Stimulated activated naive CD8-positive, alpha-beta T cell treated with anti-CD3 and anti-CD28 coated beads, Interleukin-15, Interleukin-2, amounts not matched to agents 100 ng/mL and 50 ng/mL, for 24 hours (primary cell): ENCODE measurements at regions not wholly inside any gene's neighbourhood (a gene's known extent, or its start where the extent isn't known, plus 50 kb on each side); places are given as distances from the start of the nearest gene placed in this dataset.

Source experiments
- H3K27ac Mint-ChIP-seq: one replicate; pipeline ENCODE4 v1.8.0; 2021; ENCODE audit warnings: mild to moderate bottlenecking, mixed read lengths
- H3K27me3 Mint-ChIP-seq: one replicate; pipeline ENCODE4 v1.8.0; 2021; ENCODE audit warnings: mixed read lengths
- H3K36me3 Mint-ChIP-seq: one replicate; pipeline ENCODE4 v1.8.0; 2021; ENCODE audit warnings: low read depth, mixed read lengths
- H3K4me1 Mint-ChIP-seq: one replicate; pipeline ENCODE4 v1.8.0; 2021; ENCODE audit warnings: low read depth, mixed read lengths
- H3K4me3 Mint-ChIP-seq: one replicate; pipeline ENCODE4 v1.8.0; 2021; ENCODE audit warnings: mild to moderate bottlenecking, mixed read lengths
- H3K9me3 Mint-ChIP-seq: one replicate; pipeline ENCODE4 v1.8.0; 2021; ENCODE audit warnings: mixed read lengths

DNA sequence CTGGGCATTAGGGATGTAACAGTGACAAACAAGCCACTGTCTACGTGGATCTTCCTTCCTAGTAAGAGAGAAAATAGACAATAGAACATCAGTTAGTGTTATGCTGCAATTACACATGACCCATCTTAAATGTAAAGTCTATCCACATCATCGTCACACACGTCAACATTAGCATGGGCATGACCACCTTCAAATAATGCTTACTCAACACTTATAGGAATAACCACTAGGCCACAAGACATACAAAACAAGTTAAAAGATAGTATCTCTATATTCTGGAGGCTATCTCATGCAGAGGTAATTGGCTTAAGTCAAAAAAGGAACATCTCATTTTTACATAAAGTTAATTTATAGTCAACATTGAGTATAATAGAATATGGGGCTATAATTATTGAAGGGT lies 156.5 kb downstream of the MOXD1 start:
- Mint-ChIP-seq H3K27ac (no peak overlapping the region), H3K27me3 (peaks cover 12% of the 10 kb centered on the region), H3K4me1 (no peaks in the 10 kb centered on the region), H3K36me3 (no peaks in the 10 kb centered on the region), H3K9me3 (no peaks in the 10 kb centered on the region), H3K4me3 (no peak overlapping the region)

DNA sequence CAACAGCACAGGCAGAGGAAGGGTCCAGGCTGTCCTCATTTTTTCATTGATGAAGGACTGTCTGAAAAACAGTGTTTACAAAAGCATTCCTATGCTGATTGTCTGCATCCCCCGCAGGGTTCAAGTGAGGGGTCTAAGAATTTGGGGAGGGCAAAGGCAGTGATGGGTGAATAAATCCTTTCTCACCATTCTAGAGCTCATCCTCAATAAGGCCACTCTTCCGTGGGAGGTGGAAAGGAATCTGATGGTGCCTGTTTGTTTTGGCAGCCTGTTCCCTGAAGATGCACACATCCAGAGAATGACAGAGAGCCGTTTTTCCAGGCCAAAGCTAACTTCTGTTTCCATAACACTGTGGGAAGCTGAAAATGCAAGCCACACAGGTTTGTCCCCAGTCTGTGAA lies 164.5 kb downstream of the MOXD1 start:
- H3K27ac Mint-ChIP-seq: no peak overlapping the region
- H3K36me3 Mint-ChIP-seq: no peaks in the 10 kb centered on the region
- H3K4me3 Mint-ChIP-seq: no peak overlapping the region
- no peaks in the 10 kb centered on the region for H3K9me3 Mint-ChIP-seq
- H3K4me1 Mint-ChIP-seq: no peaks in the 10 kb centered on the region
- peaks cover 30% of the 10 kb centered on the region for H3K27me3 Mint-ChIP-seq

GRCh38 chr6:132236281-132236680 lies 165.0 kb downstream of the MOXD1 start:
- no peak overlapping the region for H3K4me3 Mint-ChIP-seq
- no peaks in the 10 kb centered on the region for H3K9me3 Mint-ChIP-seq
- H3K36me3 Mint-ChIP-seq: no peaks in the 10 kb centered on the region
- no peaks in the 10 kb centered on the region for H3K4me1 Mint-ChIP-seq
- H3K27me3 Mint-ChIP-seq: peaks cover 33% of the 10 kb centered on the region
- H3K27ac Mint-ChIP-seq: no peak overlapping the region

- Mint-ChIP-seq H3K4me1 (no peaks in the 10 kb centered on the region), H3K27ac (no peak overlapping the region), H3K4me3 (no peak overlapping the region)
Measured at GRCh38 chr6:132235596-132236280, 165.5 kb downstream of the MOXD1 start.

GRCh38 chr6:132234356-132234755 lies 166.9 kb downstream of the MOXD1 start:
- H3K9me3 Mint-ChIP-seq: no peaks in the 10 kb centered on the region
- no peak overlapping the region for H3K27ac Mint-ChIP-seq
- H3K36me3 Mint-ChIP-seq: no peaks in the 10 kb centered on the region
- no peaks in the 10 kb centered on the region for H3K4me1 Mint-ChIP-seq
- no peak overlapping the region for H3K4me3 Mint-ChIP-seq
- H3K27me3 Mint-ChIP-seq: peaks cover 34% of the 10 kb centered on the region

More at GRCh38 chr6:132235596-132236280, 165.5 kb downstream of the MOXD1 start:
- Mint-ChIP-seq H3K36me3 (no peaks in the 10 kb centered on the region), H3K27me3 (peaks cover 34% of the 10 kb centered on the region), H3K9me3 (no peaks in the 10 kb centered on the region)

GRCh38 chr6:132231121-132231884 lies 170.0 kb downstream of the MOXD1 start:
- Mint-ChIP-seq H3K36me3 (no peaks in the 10 kb centered on the region), H3K4me1 (no peaks in the 10 kb centered on the region), H3K27me3 (peaks cover 20% of the 10 kb centered on the region), H3K27ac (no peak overlapping the region), H3K9me3 (no peaks in the 10 kb centered on the region), H3K4me3 (no peak overlapping the region)

GRCh38 chr6:132228894-132229293 lies 172.4 kb downstream of the MOXD1 start:
- Mint-ChIP-seq H3K4me1 (no peaks in the 10 kb centered on the region), H3K9me3 (peaks cover 7% of the 10 kb centered on the region), H3K27ac (no peak overlapping the region), H3K4me3 (no peak overlapping the region), H3K36me3 (no peaks in the 10 kb centered on the region), H3K27me3 (peaks cover 17% of the 10 kb centered on the region)

GRCh38 chr6:132227904-132228303 lies 173.4 kb downstream of the MOXD1 start:
- Mint-ChIP-seq H3K27me3 (peaks cover 12% of the 10 kb centered on the region), H3K27ac (no peak overlapping the region), H3K4me3 (no peak overlapping the region), H3K4me1 (no peaks in the 10 kb centered on the region), H3K9me3 (peaks cover 7% of the 10 kb centered on the region), H3K36me3 (no peaks in the 10 kb centered on the region)

GRCh38 chr6:132224943-132225342 lies 176.3 kb downstream of the MOXD1 start:
- no peaks in the 10 kb centered on the region for H3K27me3 Mint-ChIP-seq
- H3K36me3 Mint-ChIP-seq: no peaks in the 10 kb centered on the region
- H3K4me1 Mint-ChIP-seq: no peaks in the 10 kb centered on the region
- peaks cover 7% of the 10 kb centered on the region for H3K9me3 Mint-ChIP-seq
- no peak overlapping the region for H3K27ac Mint-ChIP-seq
- H3K4me3 Mint-ChIP-seq: no peak overlapping the region

GRCh38 chr6:132220800-132221199 lies 180.5 kb downstream of the MOXD1 start:
- no peak overlapping the region for H3K27ac Mint-ChIP-seq
- H3K4me3 Mint-ChIP-seq: no peak overlapping the region
- H3K4me1 Mint-ChIP-seq: no peaks in the 10 kb centered on the region
- H3K27me3 Mint-ChIP-seq: peaks cover 6% of the 10 kb centered on the region
- H3K9me3 Mint-ChIP-seq: peaks cover 7% of the 10 kb centered on the region
- H3K36me3 Mint-ChIP-seq: no peaks in the 10 kb centered on the region

GRCh38 chr6:132219901-132220300 lies 181.4 kb downstream of the MOXD1 start:
- no peak overlapping the region for H3K4me3 Mint-ChIP-seq
- H3K27ac Mint-ChIP-seq: no peak overlapping the region
- peaks cover 10% of the 10 kb centered on the region for H3K27me3 Mint-ChIP-seq
- H3K36me3 Mint-ChIP-seq: no peaks in the 10 kb centered on the region
- no peaks in the 10 kb centered on the region for H3K4me1 Mint-ChIP-seq
- H3K9me3 Mint-ChIP-seq: peaks cover 4% of the 10 kb centered on the region

- H3K27ac Mint-ChIP-seq: no peak overlapping the region
- peaks cover 14% of the 10 kb centered on the region for H3K27me3 Mint-ChIP-seq
- no peaks in the 10 kb centered on the region for H3K36me3 Mint-ChIP-seq
- no peaks in the 10 kb centered on the region for H3K9me3 Mint-ChIP-seq
- H3K4me1 Mint-ChIP-seq: no peaks in the 10 kb centered on the region
- no peak overlapping the region for H3K4me3 Mint-ChIP-seq
Measured at GRCh38 chr6:132218059-132218696, 183.1 kb downstream of the MOXD1 start.

DNA sequence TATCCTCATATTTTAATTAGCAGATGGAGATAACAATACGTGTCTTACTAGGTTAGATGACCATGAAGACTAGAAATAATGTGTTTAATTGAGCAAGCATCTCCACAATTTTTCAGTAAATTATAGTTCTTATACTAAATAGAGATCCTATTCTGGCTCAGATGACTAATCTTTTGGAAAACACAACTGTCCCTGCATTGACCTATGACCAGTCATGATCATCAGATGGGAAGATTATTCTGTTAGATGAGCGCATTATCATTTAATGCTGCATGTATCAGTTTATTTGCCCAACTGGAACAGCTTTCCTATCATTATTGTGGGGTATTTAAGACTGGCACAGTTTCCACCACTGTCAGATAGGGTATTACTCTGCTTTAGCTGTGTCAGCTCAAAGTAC lies 185.5 kb downstream of the MOXD1 start:
- Mint-ChIP-seq H3K27me3 (peaks cover 18% of the 10 kb centered on the region), H3K36me3 (no peaks in the 10 kb centered on the region), H3K9me3 (no peaks in the 10 kb centered on the region), H3K4me1 (no peaks in the 10 kb centered on the region), H3K27ac (no peak overlapping the region), H3K4me3 (no peak overlapping the region)

GRCh38 chr6:132214716-132215115 lies 186.6 kb downstream of the MOXD1 start:
- Mint-ChIP-seq H3K27ac (no peak overlapping the region), H3K4me3 (no peak overlapping the region), H3K36me3 (no peaks in the 10 kb centered on the region), H3K4me1 (no peaks in the 10 kb centered on the region), H3K27me3 (peaks cover 18% of the 10 kb centered on the region), H3K9me3 (no peaks in the 10 kb centered on the region)

GRCh38 chr6:132213732-132214131 lies 187.5 kb downstream of the MOXD1 start:
- Mint-ChIP-seq H3K36me3 (no peaks in the 10 kb centered on the region), H3K4me3 (no peak overlapping the region), H3K4me1 (no peaks in the 10 kb centered on the region), H3K27me3 (peaks cover 23% of the 10 kb centered on the region), H3K9me3 (no peaks in the 10 kb centered on the region), H3K27ac (no peak overlapping the region)
